GM10266 (cell line): ENCODE measurements at regions not wholly inside any gene's neighbourhood (a gene's known extent, or its start where the extent isn't known, plus 50 kb on each side); places are given as distances from the start of the nearest gene placed in this dataset.

ENCODE experiments used
- DNase-seq: peaks from one replicate; pipeline ENCODE4 v3.0.0; 2012; ENCODE audit errors: extremely low spot score
- TF ChIP-seq, protein P1 (sequence below): IDR thresholded peaks from 2 replicates; pipeline ENCODE4 v1.5.1; 2012; ENCODE audit warnings: mild to moderate bottlenecking, low read depth; ENCODE audit not compliant: control insufficient read depth, insufficient read depth; ENCODE audit errors: missing control alignments

GRCh38 chr6:27088068-27088467 lies 159.4 kb upstream of the PRSS16 start:
- DNase-seq = no peak
- TF ChIP-seq, protein P1, sequence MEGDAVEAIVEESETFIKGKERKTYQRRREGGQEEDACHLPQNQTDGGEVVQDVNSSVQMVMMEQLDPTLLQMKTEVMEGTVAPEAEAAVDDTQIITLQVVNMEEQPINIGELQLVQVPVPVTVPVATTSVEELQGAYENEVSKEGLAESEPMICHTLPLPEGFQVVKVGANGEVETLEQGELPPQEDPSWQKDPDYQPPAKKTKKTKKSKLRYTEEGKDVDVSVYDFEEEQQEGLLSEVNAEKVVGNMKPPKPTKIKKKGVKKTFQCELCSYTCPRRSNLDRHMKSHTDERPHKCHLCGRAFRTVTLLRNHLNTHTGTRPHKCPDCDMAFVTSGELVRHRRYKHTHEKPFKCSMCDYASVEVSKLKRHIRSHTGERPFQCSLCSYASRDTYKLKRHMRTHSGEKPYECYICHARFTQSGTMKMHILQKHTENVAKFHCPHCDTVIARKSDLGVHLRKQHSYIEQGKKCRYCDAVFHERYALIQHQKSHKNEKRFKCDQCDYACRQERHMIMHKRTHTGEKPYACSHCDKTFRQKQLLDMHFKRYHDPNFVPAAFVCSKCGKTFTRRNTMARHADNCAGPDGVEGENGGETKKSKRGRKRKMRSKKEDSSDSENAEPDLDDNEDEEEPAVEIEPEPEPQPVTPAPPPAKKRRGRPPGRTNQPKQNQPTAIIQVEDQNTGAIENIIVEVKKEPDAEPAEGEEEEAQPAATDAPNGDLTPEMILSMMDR = no peak

GRCh38 chr6:27091661-27092315 lies 155.7 kb upstream of the PRSS16 start:
- peak; percentile 42 for DNase-seq
- TF ChIP-seq, protein P1 = no peak

- TF ChIP-seq, protein P1 = no peak
- no peak for DNase-seq
These were observed 155.2 kb upstream of the PRSS16 start for GRCh38 chr6:27092316-27092692.

DNA sequence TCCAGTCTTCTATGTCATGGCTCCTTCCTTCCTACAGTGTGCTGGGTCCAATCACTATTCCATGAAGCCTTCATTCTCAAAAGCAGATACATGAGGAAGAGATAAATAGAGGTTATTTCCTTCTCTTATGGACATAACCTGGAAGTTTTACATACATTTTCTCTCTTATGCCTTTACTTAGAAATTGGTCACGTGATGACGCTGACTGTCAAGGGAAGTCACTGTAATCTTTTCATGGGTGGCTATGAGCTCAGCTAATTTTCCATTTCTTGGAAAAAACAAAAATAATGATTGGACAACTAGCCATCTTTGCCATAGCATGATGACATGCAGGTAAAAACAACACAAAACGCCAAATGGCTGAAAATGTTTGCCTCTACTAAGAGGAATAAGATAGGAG lies 151.6 kb upstream of the PRSS16 start:
- TF ChIP-seq, protein P1 = no peak
- no peak for DNase-seq

GRCh38 chr6:27096834-27097511 lies 150.5 kb upstream of the PRSS16 start:
- peak; percentile 35 for DNase-seq
- TF ChIP-seq, protein P1 = no peak

DNA sequence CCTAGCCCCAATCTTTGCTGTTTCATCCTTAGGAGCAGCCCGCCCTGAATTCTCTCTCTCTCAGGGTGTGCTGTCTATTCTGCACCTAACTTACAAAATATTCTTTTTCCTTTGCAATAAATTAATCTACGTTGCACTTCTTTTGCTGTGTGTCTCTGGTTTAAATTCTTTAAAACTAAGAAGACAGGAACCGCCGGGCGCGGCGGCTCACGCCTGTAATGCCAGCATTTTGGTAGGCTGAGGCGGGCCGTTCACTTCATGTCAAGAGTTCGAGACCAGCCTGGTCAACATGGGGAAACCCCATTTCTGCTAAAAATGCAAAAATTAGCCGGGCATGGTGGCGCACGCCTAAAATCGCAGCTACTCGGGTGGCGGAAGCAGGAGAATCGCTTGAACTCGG lies 148.5 kb upstream of the PRSS16 start:
- TF ChIP-seq, protein P1 = no peak
- DNase-seq = no peak

DNA sequence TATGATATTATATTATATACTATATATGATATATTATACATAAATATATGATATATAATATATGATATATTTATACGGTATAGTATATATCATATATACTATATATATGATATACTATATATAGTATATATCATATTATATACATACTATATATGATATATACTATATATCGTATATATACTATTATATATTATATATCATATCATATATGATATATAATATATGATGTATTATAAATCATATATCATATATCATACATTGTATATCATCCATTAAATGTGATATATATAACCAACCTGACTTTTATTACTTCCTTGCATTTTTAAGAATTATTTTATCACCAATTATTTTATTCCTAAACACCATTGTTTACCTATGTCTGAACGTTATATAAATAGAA lies 146.6 kb upstream of the PRSS16 start:
- DNase-seq = no peak
- TF ChIP-seq, protein P1 = no peak
